ENCODE measurements at regions not wholly inside any gene's neighbourhood (a gene's known extent, or its start where the extent isn't known, plus 50 kb on each side); places are given as distances from the start of the nearest gene placed in this dataset.

GRCh38 chr6:47126647-47127391 lies 84.7 kb upstream of the ADGRF1 start:
- H3K4me3 ChIP-seq (ENCODE audit: control extremely low read depth in 1 of 5, extremely low read depth in 1 of 5, insufficient read depth in 1 of 5, low read depth in 2 of 5, low read length in 4 of 5), result no peak overlapping the region
- ATAC-seq (ENCODE audit: low read depth), result no peak
- no peaks in the 10 kb centered on the region for H3K27me3 Mint-ChIP-seq
- H3K4me2 ChIP-seq (replicated peaks; ENCODE audit: low read depth, low read length, poor library complexity, severe bottlenecking), result no peak overlapping the region
- no peak overlapping the region for H2AFZ ChIP-seq (ENCODE audit: insufficient read depth, low read depth, low read length, poor library complexity, severe bottlenecking)
- H3K4me3 Mint-ChIP-seq, result no peak overlapping the region
- no peaks in the 10 kb centered on the region for H3K36me3 ChIP-seq (replicated peaks in 1 of 2; ENCODE audit: control extremely low read depth in 1 of 2, control insufficient read depth in 1 of 2, extremely low read depth in 1 of 2, insufficient read depth in 2 of 2, low read length in 1 of 2)
- no peak overlapping the region for H3K27ac Mint-ChIP-seq
- H3K27me3 ChIP-seq (replicated peaks in 1 of 4; ENCODE audit: control extremely low read depth in 1 of 4, control insufficient read depth in 3 of 4, insufficient read depth in 4 of 4, low read length in 3 of 4), result no peaks in the 10 kb centered on the region
- H3K79me2 ChIP-seq (ENCODE audit: control insufficient read depth, insufficient read depth, low read length), result no peaks in the 10 kb centered on the region
- no peaks in the 10 kb centered on the region for H4K20me1 ChIP-seq (ENCODE audit: control insufficient read depth, insufficient read depth, low read length, poor library complexity, severe bottlenecking)
- H3K9me3 Mint-ChIP-seq (ENCODE audit: insufficient read depth), result no peaks in the 10 kb centered on the region
- WGBS (ENCODE audit: insufficient coverage), result no CpG with 5 or more reads among the region's 5 CpGs
- no peak for DNase-seq
- no peak for TF ChIP-seq CTCF (IDR thresholded peaks at IDR 0.05)
- no peak for TF ChIP-seq EZH2 (IDR thresholded peaks at IDR 0.05; ENCODE audit: borderline replicate concordance, insufficient read depth, low read depth, low read length, poor library complexity, severe bottlenecking)
- no peaks in the 10 kb centered on the region for H3K9me3 ChIP-seq (ENCODE audit: control extremely low read depth in 1 of 3, control insufficient read depth in 2 of 3, insufficient read depth in 1 of 3, low read length in 2 of 3)
- no peak overlapping the region for H3K9ac ChIP-seq (ENCODE audit: low read length)
- intact Hi-C loops (cut with micrococcal nuclease), result no loop called here
- CTCF ChIA-PET, result no interaction called here
- POLR2A ChIA-PET, result no interaction called here
- no peak overlapping the region for H3K27ac ChIP-seq (ENCODE audit: low read length in 2 of 2)
- H3K4me1 ChIP-seq (ENCODE audit: control insufficient read depth in 2 of 2, insufficient read depth in 2 of 2, low read length in 2 of 2), result no peaks in the 10 kb centered on the region
- no peaks in the 10 kb centered on the region for H3K4me1 Mint-ChIP-seq

GRCh38 chr6:47118611-47119010 lies 76.5 kb upstream of the ADGRF1 start:
- POLR2A ChIA-PET, result no interaction called here
- Mint-ChIP-seq H3K9me3 (ENCODE audit: insufficient read depth) (no peaks in the 10 kb centered on the region), H3K4me3 (no peak overlapping the region), H3K4me1 (no peaks in the 10 kb centered on the region), H3K27me3 (peaks cover 7% of the 10 kb centered on the region), H3K27ac (no peak overlapping the region)
- no peak overlapping the region for H3K9ac ChIP-seq (ENCODE audit: low read length)
- intact Hi-C loops (cut with micrococcal nuclease), result no loop called here
- no peaks in the 10 kb centered on the region for H4K20me1 ChIP-seq (ENCODE audit: control insufficient read depth, insufficient read depth, low read length, poor library complexity, severe bottlenecking)
- H3K27me3 ChIP-seq (replicated peaks in 1 of 4; ENCODE audit: control extremely low read depth in 1 of 4, control insufficient read depth in 3 of 4, insufficient read depth in 4 of 4, low read length in 3 of 4), result no peaks in the 10 kb centered on the region
- H3K79me2 ChIP-seq (ENCODE audit: control insufficient read depth, insufficient read depth, low read length), result no peaks in the 10 kb centered on the region
- CTCF ChIA-PET, result no interaction called here
- no peak for ATAC-seq (ENCODE audit: low read depth)
- no peaks in the 10 kb centered on the region for H3K9me3 ChIP-seq (ENCODE audit: control extremely low read depth in 1 of 3, control insufficient read depth in 2 of 3, insufficient read depth in 1 of 3, low read length in 2 of 3)
- H2AFZ ChIP-seq (ENCODE audit: insufficient read depth, low read depth, low read length, poor library complexity, severe bottlenecking), result no peak overlapping the region
- H3K4me2 ChIP-seq (replicated peaks; ENCODE audit: low read depth, low read length, poor library complexity, severe bottlenecking), result no peak overlapping the region
- no peaks in the 10 kb centered on the region for H3K4me1 ChIP-seq (ENCODE audit: control insufficient read depth in 2 of 2, insufficient read depth in 2 of 2, low read length in 2 of 2)
- no peak overlapping the region for H3K27ac ChIP-seq (ENCODE audit: low read length in 2 of 2)
- no peak for DNase-seq
- H3K4me3 ChIP-seq (ENCODE audit: control extremely low read depth in 1 of 5, extremely low read depth in 1 of 5, insufficient read depth in 1 of 5, low read depth in 2 of 5, low read length in 4 of 5), result no peak overlapping the region
- H3K36me3 ChIP-seq (replicated peaks in 1 of 2; ENCODE audit: control extremely low read depth in 1 of 2, control insufficient read depth in 1 of 2, extremely low read depth in 1 of 2, insufficient read depth in 2 of 2, low read length in 1 of 2), result no peaks in the 10 kb centered on the region
- TF ChIP-seq EZH2 (IDR thresholded peaks at IDR 0.05; ENCODE audit: borderline replicate concordance, insufficient read depth, low read depth, low read length, poor library complexity, severe bottlenecking) (no peak), CTCF (IDR thresholded peaks at IDR 0.05) (no peak)

Measured in B cell (primary cell).